GM23338 (cell line): ENCODE measurements at regions not wholly inside any gene's neighbourhood (a gene's known extent, or its start where the extent isn't known, plus 50 kb on each side); places are given as distances from the start of the nearest gene placed in this dataset.

ENCODE experiments used
- ATAC-seq: fragments of 200-7000 bp; cut with Tn5 transposase; 3 replicates; pipeline ENCODE4 v1.9.1; 2020
- DNase-seq: peaks from one replicate; pipeline ENCODE4 v3.0.0-alpha.2; 2015; ENCODE audit warnings: low spot score
- H2AFZ ChIP-seq: fragments of 200-600 bp; sonication (generic); 2 replicates; pipeline ENCODE4 v1.8.0; 2016; ENCODE audit warnings: antibody characterized with exemption, mild to moderate bottlenecking, moderate library complexity
- H3F3A ChIP-seq: fragments of 200-600 bp; sonication (generic); replicated peaks from 2 replicates; pipeline ENCODE4 v1.8.0; 2017; ENCODE audit warnings: antibody characterized with exemption, mixed run types, low read depth
- H3K27ac ChIP-seq: fragments of 200-600 bp; sonication (generic); 2 replicates; pipeline ENCODE4 v1.6.1; 2016; ENCODE audit warnings: low read depth
- H3K27me3 ChIP-seq: fragments of 200-600 bp; sonication (generic); 2 replicates; pipeline ENCODE4 v1.8.0; 2016; ENCODE audit warnings: mild to moderate bottlenecking, mixed run types, moderate library complexity; ENCODE audit not compliant: insufficient read depth
- H3K36me3 ChIP-seq: fragments of 200-600 bp; sonication (generic); 2 replicates; pipeline ENCODE4 v1.8.0; 2016; ENCODE audit warnings: mild to moderate bottlenecking; ENCODE audit not compliant: insufficient read depth
- H3K4me1 ChIP-seq: fragments of 200-600 bp; sonication (generic); 2 replicates; pipeline ENCODE4 v1.8.0; 2016; ENCODE audit warnings: mild to moderate bottlenecking, moderate library complexity; ENCODE audit not compliant: insufficient read depth
- H3K4me2 ChIP-seq: fragments of 200-600 bp; sonication (generic); 2 replicates; pipeline ENCODE4 v1.7.1; 2017; ENCODE audit warnings: mixed run types
- H3K4me3 ChIP-seq: fragments of 200-600 bp; sonication (generic); 2 replicates; pipeline ENCODE4 v1.6.1; 2016; ENCODE audit warnings: mixed run types
- H3K79me2 ChIP-seq: fragments of 200-600 bp; sonication (generic); replicated peaks from 2 replicates; pipeline ENCODE4 v1.8.0; 2017; ENCODE audit warnings: mild to moderate bottlenecking; ENCODE audit not compliant: insufficient read depth
- H3K9me2 ChIP-seq: fragments of 200-600 bp; sonication (generic); 2 replicates; pipeline ENCODE4 v1.8.0; 2017; ENCODE audit not compliant: insufficient read depth
- H4K20me1 ChIP-seq: fragments of 200-600 bp; sonication (generic); replicated peaks from 2 replicates; pipeline ENCODE4 v1.8.0; 2017; ENCODE audit warnings: mild to moderate bottlenecking; ENCODE audit not compliant: insufficient read depth
- H3K27ac Mint-ChIP-seq: 2 replicates; pipeline ENCODE4 v1.8.0; 2020; ENCODE audit warnings: inconsistent platforms, mild to moderate bottlenecking, moderate library complexity, mixed read lengths
- H3K27me3 Mint-ChIP-seq: 3 replicates; pipeline ENCODE4 v1.8.0; 2022; ENCODE audit warnings: low read depth, mild to moderate bottlenecking, moderate library complexity, mixed read lengths, inconsistent platforms; ENCODE audit not compliant: insufficient read depth, poor library complexity
- H3K36me3 Mint-ChIP-seq: 3 replicates; pipeline ENCODE4 v1.8.0; 2021; ENCODE audit warnings: low read depth, mild to moderate bottlenecking, inconsistent platforms, moderate library complexity, mixed read lengths
- H3K4me1 Mint-ChIP-seq: 3 replicates; pipeline ENCODE4 v1.8.0; 2020; ENCODE audit warnings: mild to moderate bottlenecking, inconsistent platforms, mixed read lengths
- H3K4me3 Mint-ChIP-seq: 3 replicates; pipeline ENCODE4 v1.8.0; 2021; ENCODE audit warnings: moderate library complexity, mild to moderate bottlenecking, inconsistent platforms, mixed read lengths
- H3K9me3 Mint-ChIP-seq: 3 replicates; pipeline ENCODE4 v1.8.0; 2020; ENCODE audit warnings: moderate library complexity, mild to moderate bottlenecking, inconsistent platforms, mixed read lengths
- EZH2phosphoT487 ChIP-seq: fragments of 200-600 bp; sonication (generic); IDR thresholded peaks from one replicate; pipeline ENCODE4 v1.8.1; 2018; ENCODE audit warnings: antibody characterized with exemption; ENCODE audit not compliant: unreplicated experiment
- JUNB ChIP-seq: IDR thresholded peaks from one replicate; pipeline ENCODE4 v1.6.1; 2016; ENCODE audit warnings: antibody characterized with exemption; ENCODE audit not compliant: unreplicated experiment
- NANOG ChIP-seq: IDR thresholded peaks from 2 replicates; pipeline ENCODE4 v1.6.1; 2016; ENCODE audit warnings: antibody characterized with exemption, borderline replicate concordance
- POLR2AphosphoS5 ChIP-seq: IDR thresholded peaks from 2 replicates; pipeline ENCODE4 v1.6.1; 2016; ENCODE audit warnings: antibody characterized with exemption, low read depth
- STAT1 ChIP-seq: IDR thresholded peaks from one replicate; pipeline ENCODE4 v1.6.1; 2016; ENCODE audit warnings: antibody characterized with exemption; ENCODE audit not compliant: unreplicated experiment
- ZNF114 ChIP-seq: fragments of 250-450 bp; sonication (Bioruptor Pico); IDR thresholded peaks from 2 replicates; pipeline ENCODE4 v1.5.0; 2020; ENCODE audit warnings: mild to moderate bottlenecking, moderate library complexity
- ZNF331 ChIP-seq: fragments of 250-450 bp; sonication (Bioruptor Pico); IDR thresholded peaks from 2 replicates; pipeline ENCODE4 v1.5.0; 2020; ENCODE audit warnings: low read depth, mild to moderate bottlenecking, moderate library complexity
- TF ChIP-seq, protein P1 (sequence below): IDR thresholded peaks from one replicate; pipeline ENCODE4 v1.6.1; 2018; ENCODE audit warnings: antibody characterized with exemption; ENCODE audit not compliant: unreplicated experiment
- TF ChIP-seq, protein P2 (sequence below): IDR thresholded peaks from 2 replicates; pipeline ENCODE4 v1.6.1; 2016; ENCODE audit warnings: antibody characterized with exemption
- TF ChIP-seq, protein P3 (sequence below), 2 experiments: fragments of 200-600 bp in 1 of 2; sonication (generic) in 1 of 2; conservative IDR thresholded peaks; 2 replicates each; pipeline versions ENCODE4 v1.5.1 to v1.6.1; 2016 to 2017; ENCODE audit warnings: antibody characterized with exemption in 2 of 2, low read depth in 2 of 2, mild to moderate bottlenecking in 2 of 2, moderate library complexity in 1 of 2

DNA sequence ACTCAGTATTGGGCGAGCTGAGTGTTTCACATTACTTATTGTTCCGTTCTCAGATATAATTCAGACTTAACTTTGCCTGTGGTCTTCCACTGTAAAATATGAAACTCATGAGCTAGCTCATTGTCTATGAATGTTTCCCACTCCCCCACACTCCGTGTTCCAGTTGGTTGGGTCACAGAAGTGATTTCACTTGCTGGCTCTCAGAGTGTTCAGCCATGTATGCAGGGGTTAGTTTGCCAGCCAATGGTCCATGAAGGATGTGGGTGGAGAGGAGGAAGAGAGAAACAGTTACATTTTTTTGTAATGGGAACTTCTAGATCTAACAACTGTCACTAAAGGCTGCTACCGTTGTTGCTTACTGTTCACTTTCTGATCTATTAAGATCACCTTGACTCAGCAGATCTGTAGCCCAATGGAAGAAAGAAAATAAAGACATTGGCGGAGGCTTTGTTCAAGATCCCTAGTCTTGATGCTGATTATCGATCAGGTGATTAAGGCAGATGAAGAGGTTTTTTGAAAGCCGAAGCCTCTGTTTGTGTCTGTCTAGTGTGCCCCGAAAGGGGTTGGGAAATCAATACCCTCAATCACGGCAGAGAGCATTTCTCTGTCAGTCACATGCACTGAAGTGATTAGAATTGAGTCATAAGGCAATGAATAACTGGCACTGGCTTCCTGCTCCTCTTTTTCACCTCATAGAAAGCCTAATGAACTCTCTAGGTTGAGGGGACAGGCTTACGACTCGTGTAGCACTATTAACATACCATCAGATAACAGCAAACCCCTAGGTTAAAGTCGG is 279.7 kb upstream of the FIGN start (continued):
- TF ChIP-seq, protein P1, sequence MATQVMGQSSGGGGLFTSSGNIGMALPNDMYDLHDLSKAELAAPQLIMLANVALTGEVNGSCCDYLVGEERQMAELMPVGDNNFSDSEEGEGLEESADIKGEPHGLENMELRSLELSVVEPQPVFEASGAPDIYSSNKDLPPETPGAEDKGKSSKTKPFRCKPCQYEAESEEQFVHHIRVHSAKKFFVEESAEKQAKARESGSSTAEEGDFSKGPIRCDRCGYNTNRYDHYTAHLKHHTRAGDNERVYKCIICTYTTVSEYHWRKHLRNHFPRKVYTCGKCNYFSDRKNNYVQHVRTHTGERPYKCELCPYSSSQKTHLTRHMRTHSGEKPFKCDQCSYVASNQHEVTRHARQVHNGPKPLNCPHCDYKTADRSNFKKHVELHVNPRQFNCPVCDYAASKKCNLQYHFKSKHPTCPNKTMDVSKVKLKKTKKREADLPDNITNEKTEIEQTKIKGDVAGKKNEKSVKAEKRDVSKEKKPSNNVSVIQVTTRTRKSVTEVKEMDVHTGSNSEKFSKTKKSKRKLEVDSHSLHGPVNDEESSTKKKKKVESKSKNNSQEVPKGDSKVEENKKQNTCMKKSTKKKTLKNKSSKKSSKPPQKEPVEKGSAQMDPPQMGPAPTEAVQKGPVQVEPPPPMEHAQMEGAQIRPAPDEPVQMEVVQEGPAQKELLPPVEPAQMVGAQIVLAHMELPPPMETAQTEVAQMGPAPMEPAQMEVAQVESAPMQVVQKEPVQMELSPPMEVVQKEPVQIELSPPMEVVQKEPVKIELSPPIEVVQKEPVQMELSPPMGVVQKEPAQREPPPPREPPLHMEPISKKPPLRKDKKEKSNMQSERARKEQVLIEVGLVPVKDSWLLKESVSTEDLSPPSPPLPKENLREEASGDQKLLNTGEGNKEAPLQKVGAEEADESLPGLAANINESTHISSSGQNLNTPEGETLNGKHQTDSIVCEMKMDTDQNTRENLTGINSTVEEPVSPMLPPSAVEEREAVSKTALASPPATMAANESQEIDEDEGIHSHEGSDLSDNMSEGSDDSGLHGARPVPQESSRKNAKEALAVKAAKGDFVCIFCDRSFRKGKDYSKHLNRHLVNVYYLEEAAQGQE: no peak
- TF ChIP-seq JUNB: no peak
- TF ChIP-seq STAT1: no peak
- no peak for TF ChIP-seq ZNF331
- TF ChIP-seq, protein P2, sequence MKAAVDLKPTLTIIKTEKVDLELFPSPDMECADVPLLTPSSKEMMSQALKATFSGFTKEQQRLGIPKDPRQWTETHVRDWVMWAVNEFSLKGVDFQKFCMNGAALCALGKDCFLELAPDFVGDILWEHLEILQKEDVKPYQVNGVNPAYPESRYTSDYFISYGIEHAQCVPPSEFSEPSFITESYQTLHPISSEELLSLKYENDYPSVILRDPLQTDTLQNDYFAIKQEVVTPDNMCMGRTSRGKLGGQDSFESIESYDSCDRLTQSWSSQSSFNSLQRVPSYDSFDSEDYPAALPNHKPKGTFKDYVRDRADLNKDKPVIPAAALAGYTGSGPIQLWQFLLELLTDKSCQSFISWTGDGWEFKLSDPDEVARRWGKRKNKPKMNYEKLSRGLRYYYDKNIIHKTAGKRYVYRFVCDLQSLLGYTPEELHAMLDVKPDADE: no peak
- no peak for TF ChIP-seq POLR2AphosphoS5
- no peak for TF ChIP-seq EZH2phosphoT487
- TF ChIP-seq ZNF114 (CRISPR knock-in tag): no peak

DNA sequence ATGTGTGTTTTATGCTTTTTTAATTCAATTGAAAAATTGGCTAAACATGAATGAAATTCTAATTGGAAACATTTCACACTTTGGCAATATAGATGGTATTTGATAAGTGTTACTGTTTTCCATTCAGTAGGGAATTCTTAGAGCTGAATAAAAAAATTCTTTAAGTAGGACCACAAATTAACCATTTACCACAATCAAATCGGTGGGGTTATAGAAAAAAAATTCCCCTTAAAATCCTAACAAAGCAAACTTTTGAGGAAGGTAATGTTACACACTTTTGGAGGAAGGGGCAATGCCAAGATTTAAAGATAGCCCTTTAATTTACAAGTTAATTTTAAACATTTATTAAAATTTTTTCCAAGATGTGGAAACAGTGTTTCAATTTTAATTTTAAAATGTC is 279.0 kb upstream of the FIGN start:
- Histone ChIP-seq H3K4me2 (no peak overlapping the region), H3K4me3 (no peak overlapping the region)
- H3K27ac Mint-ChIP-seq: no peak overlapping the region
- TF ChIP-seq, protein P1: no peak
- TF ChIP-seq ZNF331 (no peak), NANOG (no peak), JUNB (no peak), STAT1 (no peak), ZNF114 (CRISPR knock-in tag) (no peak)
- TF ChIP-seq, protein P3, sequence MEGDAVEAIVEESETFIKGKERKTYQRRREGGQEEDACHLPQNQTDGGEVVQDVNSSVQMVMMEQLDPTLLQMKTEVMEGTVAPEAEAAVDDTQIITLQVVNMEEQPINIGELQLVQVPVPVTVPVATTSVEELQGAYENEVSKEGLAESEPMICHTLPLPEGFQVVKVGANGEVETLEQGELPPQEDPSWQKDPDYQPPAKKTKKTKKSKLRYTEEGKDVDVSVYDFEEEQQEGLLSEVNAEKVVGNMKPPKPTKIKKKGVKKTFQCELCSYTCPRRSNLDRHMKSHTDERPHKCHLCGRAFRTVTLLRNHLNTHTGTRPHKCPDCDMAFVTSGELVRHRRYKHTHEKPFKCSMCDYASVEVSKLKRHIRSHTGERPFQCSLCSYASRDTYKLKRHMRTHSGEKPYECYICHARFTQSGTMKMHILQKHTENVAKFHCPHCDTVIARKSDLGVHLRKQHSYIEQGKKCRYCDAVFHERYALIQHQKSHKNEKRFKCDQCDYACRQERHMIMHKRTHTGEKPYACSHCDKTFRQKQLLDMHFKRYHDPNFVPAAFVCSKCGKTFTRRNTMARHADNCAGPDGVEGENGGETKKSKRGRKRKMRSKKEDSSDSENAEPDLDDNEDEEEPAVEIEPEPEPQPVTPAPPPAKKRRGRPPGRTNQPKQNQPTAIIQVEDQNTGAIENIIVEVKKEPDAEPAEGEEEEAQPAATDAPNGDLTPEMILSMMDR (conservative IDR thresholded peaks at IDR 0.05; ENCODE audit: low read depth in 2 of 2): no peak

More for the DNA sequence above, 279.0 kb upstream of the FIGN start:
- no peaks in the 10 kb centered on the region; the same call in 1 of the 2 replicates for H3K9me2 ChIP-seq
- H3K4me1 Mint-ChIP-seq: peaks cover 8% of the 10 kb centered on the region; the same call in 2 of the 3 replicates
- H3K4me3 Mint-ChIP-seq: no peak overlapping the region
- 0 out of 2 replicates have a peak, but pooled peaks cover 5% of the 10 kb centered on the region for H3K4me1 ChIP-seq
- no peaks in the 10 kb centered on the region for H4K20me1 ChIP-seq
- no peaks in the 10 kb centered on the region for H3K27me3 Mint-ChIP-seq
- no peaks in the 10 kb centered on the region for H3F3A ChIP-seq
- no peaks in the 10 kb centered on the region for H3K79me2 ChIP-seq
- no peaks in the 10 kb centered on the region for H3K36me3 Mint-ChIP-seq
- no peak for DNase-seq
- H2AFZ ChIP-seq: no peak overlapping the region
- no peak for ATAC-seq
- H3K27me3 ChIP-seq: no peaks in the 10 kb centered on the region
- H3K27ac ChIP-seq: no peak overlapping the region
- no peaks in the 10 kb centered on the region for H3K9me3 Mint-ChIP-seq
- no peaks in the 10 kb centered on the region for H3K36me3 ChIP-seq
